HEK293 (cell line): ENCODE measurements at regions not wholly inside any gene's neighbourhood (a gene's known extent, or its start where the extent isn't known, plus 50 kb on each side); places are given as distances from the start of the nearest gene placed in this dataset.
"Not testable (repeated sequence)": the region's sequence is repeated elsewhere in the genome, so short reads cannot be mapped to it uniquely, and the experiment has no call there.

Experiments
- ZFP3 ChIP-seq: fragments of 450-650 bp; formaldehyde crosslinking; IDR thresholded peaks from 2 replicates; pipeline ENCODE4 v1.5.1; 2016; ENCODE audit warnings: low read depth, missing biosample characterization, missing genetic modification characterization
- ZNF239 ChIP-seq: fragments of 450-650 bp; formaldehyde crosslinking; IDR thresholded peaks from 2 replicates; pipeline ENCODE4 v1.5.1; 2016; ENCODE audit warnings: missing biosample characterization, missing genetic modification characterization
- TF ChIP-seq, protein P1 (sequence below): fragments of 450-650 bp; formaldehyde crosslinking; IDR thresholded peaks from 2 replicates; pipeline ENCODE4 v1.5.1; 2016; ENCODE audit warnings: missing biosample characterization, missing genetic modification characterization
- TF ChIP-seq, protein P2 (sequence below): fragments of 450-650 bp; formaldehyde crosslinking; IDR thresholded peaks from 2 replicates; pipeline ENCODE4 v1.5.1; 2016; ENCODE audit warnings: missing biosample characterization, missing genetic modification characterization
- TF ChIP-seq, protein P3 (sequence below): fragments of 450-650 bp; formaldehyde crosslinking; IDR thresholded peaks from 2 replicates; pipeline ENCODE4 v1.5.1; 2016; ENCODE audit warnings: missing biosample characterization, missing genetic modification characterization

DNA sequence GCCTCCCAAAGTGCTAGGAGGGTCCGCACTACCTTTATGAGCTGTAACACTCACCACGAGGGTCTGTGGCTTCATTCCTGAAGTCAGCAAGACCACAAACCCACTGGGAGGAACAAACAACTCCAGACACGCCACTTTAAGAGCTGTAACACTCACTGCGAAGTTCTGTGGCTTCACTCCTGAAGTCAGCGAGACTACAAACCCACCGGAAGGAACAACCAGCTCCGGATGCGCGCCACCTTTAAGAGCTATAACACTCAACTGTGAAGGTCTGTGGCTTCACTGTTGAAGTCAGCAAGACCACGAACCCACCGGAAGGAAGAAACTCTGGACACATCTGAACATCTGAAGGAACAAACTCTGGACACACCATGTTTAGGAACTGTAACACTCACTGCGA, 152.1 kb upstream of the IL15 start:
- TF ChIP-seq, protein P1, sequence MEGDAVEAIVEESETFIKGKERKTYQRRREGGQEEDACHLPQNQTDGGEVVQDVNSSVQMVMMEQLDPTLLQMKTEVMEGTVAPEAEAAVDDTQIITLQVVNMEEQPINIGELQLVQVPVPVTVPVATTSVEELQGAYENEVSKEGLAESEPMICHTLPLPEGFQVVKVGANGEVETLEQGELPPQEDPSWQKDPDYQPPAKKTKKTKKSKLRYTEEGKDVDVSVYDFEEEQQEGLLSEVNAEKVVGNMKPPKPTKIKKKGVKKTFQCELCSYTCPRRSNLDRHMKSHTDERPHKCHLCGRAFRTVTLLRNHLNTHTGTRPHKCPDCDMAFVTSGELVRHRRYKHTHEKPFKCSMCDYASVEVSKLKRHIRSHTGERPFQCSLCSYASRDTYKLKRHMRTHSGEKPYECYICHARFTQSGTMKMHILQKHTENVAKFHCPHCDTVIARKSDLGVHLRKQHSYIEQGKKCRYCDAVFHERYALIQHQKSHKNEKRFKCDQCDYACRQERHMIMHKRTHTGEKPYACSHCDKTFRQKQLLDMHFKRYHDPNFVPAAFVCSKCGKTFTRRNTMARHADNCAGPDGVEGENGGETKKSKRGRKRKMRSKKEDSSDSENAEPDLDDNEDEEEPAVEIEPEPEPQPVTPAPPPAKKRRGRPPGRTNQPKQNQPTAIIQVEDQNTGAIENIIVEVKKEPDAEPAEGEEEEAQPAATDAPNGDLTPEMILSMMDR (tag by site-specific recombination): not testable (repeated sequence)
- TF ChIP-seq, protein P2, sequence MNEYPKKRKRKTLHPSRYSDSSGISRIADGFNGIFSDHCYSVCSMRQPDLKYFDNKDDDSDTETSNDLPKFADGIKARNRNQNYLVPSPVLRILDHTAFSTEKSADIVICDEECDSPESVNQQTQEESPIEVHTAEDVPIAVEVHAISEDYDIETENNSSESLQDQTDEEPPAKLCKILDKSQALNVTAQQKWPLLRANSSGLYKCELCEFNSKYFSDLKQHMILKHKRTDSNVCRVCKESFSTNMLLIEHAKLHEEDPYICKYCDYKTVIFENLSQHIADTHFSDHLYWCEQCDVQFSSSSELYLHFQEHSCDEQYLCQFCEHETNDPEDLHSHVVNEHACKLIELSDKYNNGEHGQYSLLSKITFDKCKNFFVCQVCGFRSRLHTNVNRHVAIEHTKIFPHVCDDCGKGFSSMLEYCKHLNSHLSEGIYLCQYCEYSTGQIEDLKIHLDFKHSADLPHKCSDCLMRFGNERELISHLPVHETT (tag by site-specific recombination): not testable (repeated sequence)
- TF ChIP-seq ZNF239, ZFP3: not testable (repeated sequence)
- TF ChIP-seq, protein P3, sequence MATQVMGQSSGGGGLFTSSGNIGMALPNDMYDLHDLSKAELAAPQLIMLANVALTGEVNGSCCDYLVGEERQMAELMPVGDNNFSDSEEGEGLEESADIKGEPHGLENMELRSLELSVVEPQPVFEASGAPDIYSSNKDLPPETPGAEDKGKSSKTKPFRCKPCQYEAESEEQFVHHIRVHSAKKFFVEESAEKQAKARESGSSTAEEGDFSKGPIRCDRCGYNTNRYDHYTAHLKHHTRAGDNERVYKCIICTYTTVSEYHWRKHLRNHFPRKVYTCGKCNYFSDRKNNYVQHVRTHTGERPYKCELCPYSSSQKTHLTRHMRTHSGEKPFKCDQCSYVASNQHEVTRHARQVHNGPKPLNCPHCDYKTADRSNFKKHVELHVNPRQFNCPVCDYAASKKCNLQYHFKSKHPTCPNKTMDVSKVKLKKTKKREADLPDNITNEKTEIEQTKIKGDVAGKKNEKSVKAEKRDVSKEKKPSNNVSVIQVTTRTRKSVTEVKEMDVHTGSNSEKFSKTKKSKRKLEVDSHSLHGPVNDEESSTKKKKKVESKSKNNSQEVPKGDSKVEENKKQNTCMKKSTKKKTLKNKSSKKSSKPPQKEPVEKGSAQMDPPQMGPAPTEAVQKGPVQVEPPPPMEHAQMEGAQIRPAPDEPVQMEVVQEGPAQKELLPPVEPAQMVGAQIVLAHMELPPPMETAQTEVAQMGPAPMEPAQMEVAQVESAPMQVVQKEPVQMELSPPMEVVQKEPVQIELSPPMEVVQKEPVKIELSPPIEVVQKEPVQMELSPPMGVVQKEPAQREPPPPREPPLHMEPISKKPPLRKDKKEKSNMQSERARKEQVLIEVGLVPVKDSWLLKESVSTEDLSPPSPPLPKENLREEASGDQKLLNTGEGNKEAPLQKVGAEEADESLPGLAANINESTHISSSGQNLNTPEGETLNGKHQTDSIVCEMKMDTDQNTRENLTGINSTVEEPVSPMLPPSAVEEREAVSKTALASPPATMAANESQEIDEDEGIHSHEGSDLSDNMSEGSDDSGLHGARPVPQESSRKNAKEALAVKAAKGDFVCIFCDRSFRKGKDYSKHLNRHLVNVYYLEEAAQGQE (tag by site-specific recombination): not testable (repeated sequence)
